NOMO-1 (cell line): ENCODE measurements at regions not wholly inside any gene's neighbourhood (a gene's known extent, or its start where the extent isn't known, plus 50 kb on each side); places are given as distances from the start of the nearest gene placed in this dataset.

Experiments
- DNase-seq, 2 experiments: peaks; one replicate each; lab custom pipeline; 2025; ENCODE audit not compliant: unreplicated experiment in 2 of 2; lab: John Stamatoyannopoulos, UW

GRCh38 chr13:88526853-88527215 lies 855.7 kb downstream of the SLITRK5 start:
- no peak for DNase-seq

- no peak for DNase-seq
Observed at GRCh38 chr13:88541994-88542393, 870.8 kb downstream of the SLITRK5 start.

- no peak for DNase-seq
Observed at GRCh38 chr13:88544836-88545235, 873.7 kb downstream of the SLITRK5 start.

DNA sequence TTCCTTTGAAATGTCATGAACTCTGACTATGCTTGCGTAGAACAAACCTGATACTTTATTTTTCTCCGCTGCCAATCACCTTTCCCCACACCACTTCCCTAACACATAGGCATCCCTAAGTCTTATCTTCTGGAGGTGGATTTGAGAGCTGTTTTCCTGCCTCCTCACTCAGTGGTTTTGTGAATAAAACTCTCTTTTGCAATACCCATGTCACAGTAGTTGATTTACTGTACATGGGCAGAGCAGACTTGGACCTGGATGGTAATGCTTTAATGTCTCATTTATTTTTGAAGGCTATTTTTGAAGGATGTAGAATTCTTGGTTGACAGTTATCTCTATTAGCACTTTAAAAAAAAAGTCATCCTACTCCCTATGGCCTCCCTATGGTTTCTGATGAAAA lies 881.8 kb downstream of the SLITRK5 start:
- DNase-seq, result no peak

DNA sequence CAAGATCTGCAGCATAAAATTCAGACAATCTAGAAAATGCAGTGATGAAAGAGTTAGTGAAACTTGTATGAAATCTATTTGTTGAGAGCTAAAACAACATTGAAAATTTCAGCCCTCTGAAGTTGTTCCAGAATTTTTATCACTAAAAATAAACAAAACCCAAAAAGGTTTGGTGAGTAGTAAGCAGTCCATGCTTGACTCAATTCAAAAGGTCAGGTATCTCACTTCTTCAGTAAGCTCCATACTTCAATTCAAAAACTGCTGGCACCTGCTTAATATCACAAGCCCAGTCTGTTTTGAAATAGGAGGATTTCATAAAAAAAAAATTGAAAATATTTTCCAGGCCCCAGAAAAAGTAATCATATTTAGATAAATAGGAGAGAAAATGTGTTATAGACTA lies 894.4 kb downstream of the SLITRK5 start:
- no peak for DNase-seq

- DNase-seq, result no peak
Observed at GRCh38 chr13:88585861-88586260, 914.7 kb downstream of the SLITRK5 start.

DNA sequence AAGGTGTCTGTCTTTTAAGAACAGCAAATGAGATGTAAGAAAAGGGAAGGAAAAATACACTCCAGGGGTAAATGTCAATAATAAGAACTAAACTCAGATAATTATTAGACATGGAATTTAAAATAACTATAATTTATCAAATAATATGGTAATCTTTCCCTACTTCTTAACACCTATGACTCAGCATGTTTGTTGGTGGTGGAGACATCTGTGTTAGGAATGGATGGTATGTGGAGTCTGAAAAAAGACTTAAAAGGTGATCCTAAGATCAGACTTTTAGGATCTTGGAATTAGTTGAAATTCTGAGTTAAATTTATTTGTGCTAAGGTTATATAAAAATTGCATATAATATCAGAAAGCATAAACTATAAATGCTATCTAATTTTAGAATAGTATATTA lies 915.1 kb downstream of the SLITRK5 start:
- DNase-seq, result no peak

DNA sequence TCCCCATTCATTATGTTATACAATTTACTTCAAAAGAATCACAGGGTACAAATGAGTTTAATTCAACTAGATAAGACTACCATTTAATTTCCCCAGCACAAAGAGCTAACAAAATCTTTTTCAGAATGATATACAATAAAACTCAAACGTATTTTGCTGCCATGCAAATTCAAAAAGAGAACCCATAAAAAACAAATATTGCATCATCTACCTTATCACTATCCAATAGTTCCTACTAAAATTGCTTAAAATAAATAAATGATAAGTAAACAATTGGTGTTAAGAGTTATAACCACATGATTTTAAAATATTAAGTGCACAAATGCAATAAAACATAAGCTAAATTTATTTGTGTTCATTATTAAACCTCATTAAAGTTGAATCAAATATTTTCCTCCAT lies 919.4 kb downstream of the SLITRK5 start:
- no peak for DNase-seq

GRCh38 chr13:88592105-88592504 lies 920.9 kb downstream of the SLITRK5 start:
- DNase-seq, result no peak

- DNase-seq, result no peak
Observed at GRCh38 chr13:88601949-88602348, 930.8 kb downstream of the SLITRK5 start.

DNA sequence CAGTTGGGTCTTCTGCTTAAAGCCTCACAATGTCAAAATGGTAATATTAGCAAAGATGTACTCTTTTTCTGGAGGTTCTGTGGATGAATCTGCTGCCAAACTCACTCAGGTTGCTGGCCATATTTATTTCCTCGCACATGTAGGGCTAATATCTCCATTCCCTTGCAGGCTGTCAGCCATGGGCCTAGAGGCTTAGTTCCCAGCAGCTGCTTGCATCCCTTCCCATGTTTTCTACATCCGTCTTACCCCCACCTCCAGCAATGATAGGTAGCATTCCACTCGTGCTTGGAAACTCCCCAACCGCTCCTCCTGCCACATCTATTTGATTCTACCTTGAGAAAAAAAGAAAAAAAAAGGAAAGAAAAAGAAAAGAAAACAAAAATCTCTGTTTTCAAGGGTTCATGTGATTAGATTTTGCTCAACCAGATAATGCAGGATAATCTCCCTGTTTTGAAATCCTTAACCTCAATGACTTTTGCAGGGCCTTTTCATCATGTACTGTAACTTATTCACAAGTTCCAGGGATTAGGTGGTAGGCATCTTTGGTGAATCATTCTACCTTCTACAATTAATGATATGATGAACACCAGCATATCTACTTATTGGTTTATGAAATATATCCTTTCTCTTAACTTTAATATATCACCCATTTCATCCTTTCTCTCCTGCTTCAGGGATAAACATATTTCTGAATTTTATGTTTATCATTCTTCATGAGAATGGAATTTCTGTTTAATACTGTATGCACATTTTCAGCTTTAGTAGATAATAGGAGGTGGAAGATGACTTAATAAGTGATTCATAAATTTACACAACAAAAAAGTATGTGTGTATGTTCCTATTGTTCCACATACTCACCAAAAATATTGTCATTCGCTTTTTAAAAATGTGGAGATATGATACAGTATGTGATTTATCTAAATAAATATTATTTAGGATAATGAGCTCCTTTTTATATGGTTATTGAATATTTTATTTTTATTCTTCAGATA lies 931.9 kb downstream of the SLITRK5 start:
- DNase-seq, result no peak

DNA sequence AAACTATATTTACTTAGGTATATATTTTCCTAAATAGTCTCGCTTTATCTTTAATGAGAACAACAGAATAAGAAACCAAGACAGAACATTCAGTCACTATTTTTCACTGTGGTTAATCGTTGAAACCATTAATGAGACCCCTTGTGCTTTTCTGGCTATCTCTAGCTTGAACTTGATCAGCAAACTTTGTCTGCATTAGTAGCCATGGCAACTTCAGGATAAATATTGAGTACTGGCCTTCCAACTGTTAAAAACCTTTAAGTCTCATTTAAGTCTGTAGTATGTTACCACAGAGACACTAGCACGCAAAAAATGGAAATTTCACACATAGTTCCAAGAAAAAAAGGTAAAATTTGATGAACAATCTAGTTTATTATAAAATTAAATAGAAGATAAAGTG lies 946.0 kb downstream of the SLITRK5 start:
- no peak for DNase-seq

GRCh38 chr13:88622362-88622973 lies 951.3 kb downstream of the SLITRK5 start:
- no peak for DNase-seq

DNA sequence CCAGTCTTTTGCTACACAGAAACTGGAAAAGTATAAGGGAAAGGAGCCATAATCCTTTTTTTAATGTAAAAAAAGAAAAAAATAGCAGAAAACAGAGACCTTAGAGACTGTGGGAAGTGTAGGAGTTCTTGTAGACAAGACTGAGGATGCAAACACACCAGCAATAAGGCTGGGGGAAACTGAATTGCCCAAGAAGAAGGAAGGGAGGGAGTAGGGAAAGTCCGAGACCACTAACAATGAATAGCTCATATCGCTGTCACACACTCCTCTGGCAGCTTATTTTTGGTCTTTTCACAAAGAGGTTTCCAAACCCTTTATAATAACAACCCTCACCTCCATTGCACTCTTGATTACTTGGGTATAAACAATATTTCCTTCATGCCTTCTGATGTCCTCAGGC lies 952.0 kb downstream of the SLITRK5 start:
- DNase-seq, result no peak

GRCh38 chr13:88627071-88627470 lies 955.9 kb downstream of the SLITRK5 start:
- no peak for DNase-seq

DNA sequence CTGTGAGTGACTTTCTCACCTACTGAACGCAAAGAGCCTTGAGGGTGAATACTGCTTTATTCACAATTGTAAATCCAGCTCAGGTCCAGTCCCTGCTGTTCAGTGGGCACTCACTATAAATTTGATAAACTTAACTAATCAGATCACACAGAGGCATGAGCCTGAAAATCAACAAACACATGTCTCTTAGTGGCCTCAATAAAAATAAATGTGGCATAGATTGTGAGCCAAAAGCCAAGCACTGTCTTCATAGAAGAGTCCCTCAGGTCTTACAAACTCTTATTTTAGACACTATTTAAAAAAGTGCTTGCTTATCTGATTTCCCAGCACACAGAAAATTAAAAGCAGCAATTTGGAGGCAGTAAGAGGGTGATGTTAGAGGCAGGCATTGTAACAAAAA lies 957.7 kb downstream of the SLITRK5 start:
- no peak for DNase-seq

DNA sequence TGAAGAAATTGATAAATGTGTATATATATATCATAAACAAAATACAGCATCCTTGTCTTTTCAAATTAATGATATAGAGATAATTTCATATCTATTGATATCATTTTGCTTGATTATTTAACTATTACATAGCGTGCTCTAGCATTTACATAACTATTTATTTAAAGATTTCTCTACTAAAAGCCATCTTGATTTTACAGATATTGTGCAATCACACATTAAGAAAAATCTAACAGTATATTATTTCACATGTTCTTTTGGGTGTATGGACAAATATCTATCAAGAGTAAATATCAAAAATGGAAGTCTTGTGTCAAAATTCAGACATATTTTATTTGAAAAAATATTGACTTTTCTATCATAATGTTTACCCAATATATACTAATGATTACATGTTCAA lies 966.8 kb downstream of the SLITRK5 start:
- no peak for DNase-seq

DNA sequence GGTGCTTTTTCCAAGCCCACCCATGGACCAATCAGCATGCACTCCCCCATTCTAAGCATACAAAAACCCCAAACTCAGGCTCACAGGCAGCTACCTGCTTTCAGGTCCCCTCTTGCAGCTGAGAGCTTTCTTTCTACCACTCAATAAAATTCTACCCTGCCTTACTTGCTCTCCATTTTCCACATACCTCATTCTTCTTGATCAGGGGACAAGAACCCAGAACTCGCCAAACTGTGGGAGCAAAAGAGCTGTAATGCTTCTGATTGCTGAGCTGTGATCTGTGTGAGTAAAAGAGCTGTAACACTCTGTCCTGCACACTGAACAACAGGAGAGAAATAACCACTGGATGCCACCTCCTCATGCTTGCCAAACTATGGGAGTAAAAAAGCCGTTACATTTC lies 972.1 kb downstream of the SLITRK5 start:
- no peak for DNase-seq

DNA sequence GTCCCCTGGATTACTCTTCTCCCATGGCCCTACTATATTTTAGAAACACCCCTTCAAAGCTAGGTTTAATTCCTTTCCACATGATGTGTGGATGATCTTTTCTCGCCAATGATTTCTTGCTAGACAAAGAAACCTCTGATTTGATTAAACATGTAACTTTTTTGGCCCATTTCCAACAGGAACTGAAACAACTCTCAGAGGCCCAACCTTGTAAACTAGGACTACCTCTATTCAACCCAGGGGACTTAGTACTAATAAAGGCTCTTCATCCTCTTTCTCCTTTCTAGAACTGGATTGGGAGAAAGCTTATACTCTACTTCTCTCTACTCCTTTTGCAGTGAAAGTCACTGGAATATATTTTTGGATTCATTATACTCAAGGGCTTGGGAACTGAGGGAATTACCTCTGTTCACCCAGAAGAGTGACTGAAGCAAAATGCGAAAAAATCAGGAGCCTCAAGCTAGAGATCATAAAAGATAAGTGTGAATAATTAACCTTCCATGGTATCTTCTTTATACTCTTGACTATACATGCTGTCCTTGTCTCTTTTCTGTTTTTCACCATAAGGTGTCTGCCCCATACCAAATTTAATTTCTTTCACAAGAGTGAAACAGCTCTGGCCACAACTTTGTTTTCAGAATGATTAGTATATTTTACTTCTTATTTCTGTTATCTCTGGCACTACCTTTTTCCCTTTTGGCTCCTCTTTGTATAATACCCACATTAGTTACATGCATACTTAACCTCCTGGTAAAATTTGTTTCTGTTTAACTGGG lies 977.6 kb downstream of the SLITRK5 start:
- no peak for DNase-seq

DNA sequence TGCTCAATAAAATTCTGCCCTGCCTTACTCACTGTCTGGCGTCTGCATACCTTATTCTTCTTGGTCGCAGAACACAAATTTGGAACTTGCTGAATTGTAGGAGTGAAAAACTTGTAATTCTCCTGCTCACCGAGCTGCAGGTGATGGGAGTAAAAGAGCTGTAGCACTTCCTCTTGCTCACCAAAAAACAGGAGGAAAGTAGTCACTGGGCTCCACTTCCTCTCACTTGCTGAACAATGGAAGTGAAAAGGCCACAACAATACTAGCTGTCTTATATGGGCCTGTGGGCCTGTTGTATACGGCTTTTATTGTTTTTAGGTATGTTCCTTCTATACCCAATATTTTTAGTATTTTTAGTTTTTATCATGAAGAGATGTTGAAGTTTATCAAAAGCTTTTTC lies 978.7 kb downstream of the SLITRK5 start:
- DNase-seq, result no peak

- DNase-seq, result no peak
Observed at GRCh38 chr13:88651531-88651930, 980.4 kb downstream of the SLITRK5 start.

- no peak for DNase-seq
Observed at GRCh38 chr13:88656751-88657150, 985.6 kb downstream of the SLITRK5 start.
